Mesothelial cell of epicardium (in vitro differentiated cells): ENCODE measurements at regions not wholly inside any gene's neighbourhood (a gene's known extent, or its start where the extent isn't known, plus 50 kb on each side); places are given as distances from the start of the nearest gene placed in this dataset.

Source experiments
- DNase-seq, 2 experiments: peaks; one replicate each; pipeline ENCODE4 v3.0.0; 2021; ENCODE audit warnings: low spot score in 2 of 2; ENCODE audit not compliant: unreplicated experiment in 2 of 2
- H3K27ac Mint-ChIP-seq: 2 replicates; pipeline ENCODE4 v1.8.0; 2021; ENCODE audit warnings: mixed read lengths
- H3K27me3 Mint-ChIP-seq: 2 replicates; pipeline ENCODE4 v1.8.0; 2021; ENCODE audit warnings: low read depth, mixed read lengths
- H3K36me3 Mint-ChIP-seq: 2 replicates; pipeline ENCODE4 v1.8.0; 2021; ENCODE audit warnings: mixed read lengths
- H3K4me1 Mint-ChIP-seq: 2 replicates; pipeline ENCODE4 v1.8.0; 2021; ENCODE audit warnings: mixed read lengths
- H3K4me3 Mint-ChIP-seq: 2 replicates; pipeline ENCODE4 v1.8.0; 2021; ENCODE audit warnings: mild to moderate bottlenecking, moderate library complexity, mixed read lengths
- H3K9me3 Mint-ChIP-seq: 2 replicates; pipeline ENCODE4 v1.8.0; 2021; ENCODE audit warnings: mixed read lengths
- CTCF ChIP-seq: fragments of 200-600 bp; sonication (generic); IDR thresholded peaks from one replicate; pipeline ENCODE4 v1.5.0; 2021; ENCODE audit warnings: antibody characterized with exemption; ENCODE audit not compliant: unreplicated experiment

- H3K27ac Mint-ChIP-seq = peak overlapping the region; percentile 54
- H3K4me1 Mint-ChIP-seq = peaks cover 16% of the 10 kb centered on the region
- no peaks in the 10 kb centered on the region for H3K36me3 Mint-ChIP-seq
- TF ChIP-seq CTCF = no peak
- no peaks in the 10 kb centered on the region for H3K27me3 Mint-ChIP-seq
- H3K9me3 Mint-ChIP-seq = no peaks in the 10 kb centered on the region
- H3K4me3 Mint-ChIP-seq = no peak overlapping the region
- no peak for DNase-seq
Measured at GRCh38 chr20:11267131-11267761, 593.4 kb upstream of the JAG1 start.

GRCh38 chr20:11267762-11268335 lies 594.0 kb upstream of the JAG1 start:
- H3K36me3 Mint-ChIP-seq = no peaks in the 10 kb centered on the region
- peaks cover 5% of the 10 kb centered on the region for H3K27me3 Mint-ChIP-seq
- no peak overlapping the region for H3K4me3 Mint-ChIP-seq
- H3K4me1 Mint-ChIP-seq = peaks cover 16% of the 10 kb centered on the region
- DNase-seq = no peak
- H3K27ac Mint-ChIP-seq = no peak overlapping the region
- no peaks in the 10 kb centered on the region for H3K9me3 Mint-ChIP-seq
- TF ChIP-seq CTCF = no peak

- H3K36me3 Mint-ChIP-seq = no peaks in the 10 kb centered on the region
- H3K4me3 Mint-ChIP-seq = no peak overlapping the region
- H3K9me3 Mint-ChIP-seq = no peaks in the 10 kb centered on the region
- H3K27ac Mint-ChIP-seq = no peak overlapping the region
- H3K27me3 Mint-ChIP-seq = peaks cover 5% of the 10 kb centered on the region
- no peak for DNase-seq
- H3K4me1 Mint-ChIP-seq = peaks cover 24% of the 10 kb centered on the region
- TF ChIP-seq CTCF = no peak
Measured at GRCh38 chr20:11270566-11270965, 596.8 kb upstream of the JAG1 start.

GRCh38 chr20:11271319-11271718 lies 597.5 kb upstream of the JAG1 start:
- peaks cover 21% of the 10 kb centered on the region for H3K4me1 Mint-ChIP-seq
- H3K4me3 Mint-ChIP-seq = no peak overlapping the region
- TF ChIP-seq CTCF = no peak
- no peaks in the 10 kb centered on the region for H3K36me3 Mint-ChIP-seq
- H3K27me3 Mint-ChIP-seq = peaks cover 5% of the 10 kb centered on the region
- H3K27ac Mint-ChIP-seq = no peak overlapping the region
- no peaks in the 10 kb centered on the region for H3K9me3 Mint-ChIP-seq
- DNase-seq = no peak

- H3K27me3 Mint-ChIP-seq = peaks cover 7% of the 10 kb centered on the region
- no peak for DNase-seq
- no peak overlapping the region for H3K4me3 Mint-ChIP-seq
- peaks cover 16% of the 10 kb centered on the region for H3K4me1 Mint-ChIP-seq
- no peak for TF ChIP-seq CTCF
- H3K27ac Mint-ChIP-seq = no peak overlapping the region
- H3K36me3 Mint-ChIP-seq = no peaks in the 10 kb centered on the region
- H3K9me3 Mint-ChIP-seq = no peaks in the 10 kb centered on the region
Measured at GRCh38 chr20:11271920-11272594, 598.3 kb upstream of the JAG1 start.
